ENCODE measurements at regions not wholly inside any gene's neighbourhood (a gene's known extent, or its start where the extent isn't known, plus 50 kb on each side); places are given as distances from the start of the nearest gene placed in this dataset.

DNA sequence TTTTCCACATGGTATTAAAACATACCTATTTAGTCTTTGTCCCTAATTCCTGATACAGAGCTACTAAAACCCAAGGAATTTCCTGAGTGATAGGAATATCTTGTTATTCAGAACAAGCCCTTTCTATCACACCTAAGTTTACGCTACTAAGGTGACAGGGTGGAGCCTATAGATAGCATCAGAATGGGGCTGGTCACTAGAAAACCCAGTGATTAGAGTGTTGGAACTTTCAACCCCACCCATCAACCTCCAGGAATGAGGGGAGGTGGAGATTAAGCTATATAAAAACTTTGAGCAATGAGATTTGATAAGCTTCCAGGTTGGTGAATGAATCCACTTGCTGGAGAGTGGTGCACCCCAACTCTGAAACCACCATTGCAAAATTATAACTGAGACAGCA lies 62.1 kb upstream of the RNU6-1 start (continued):
- TF ChIP-seq, protein P1, sequence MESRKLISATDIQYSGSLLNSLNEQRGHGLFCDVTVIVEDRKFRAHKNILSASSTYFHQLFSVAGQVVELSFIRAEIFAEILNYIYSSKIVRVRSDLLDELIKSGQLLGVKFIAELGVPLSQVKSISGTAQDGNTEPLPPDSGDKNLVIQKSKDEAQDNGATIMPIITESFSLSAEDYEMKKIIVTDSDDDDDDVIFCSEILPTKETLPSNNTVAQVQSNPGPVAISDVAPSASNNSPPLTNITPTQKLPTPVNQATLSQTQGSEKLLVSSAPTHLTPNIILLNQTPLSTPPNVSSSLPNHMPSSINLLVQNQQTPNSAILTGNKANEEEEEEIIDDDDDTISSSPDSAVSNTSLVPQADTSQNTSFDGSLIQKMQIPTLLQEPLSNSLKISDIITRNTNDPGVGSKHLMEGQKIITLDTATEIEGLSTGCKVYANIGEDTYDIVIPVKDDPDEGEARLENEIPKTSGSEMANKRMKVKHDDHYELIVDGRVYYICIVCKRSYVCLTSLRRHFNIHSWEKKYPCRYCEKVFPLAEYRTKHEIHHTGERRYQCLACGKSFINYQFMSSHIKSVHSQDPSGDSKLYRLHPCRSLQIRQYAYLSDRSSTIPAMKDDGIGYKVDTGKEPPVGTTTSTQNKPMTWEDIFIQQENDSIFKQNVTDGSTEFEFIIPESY (IDR thresholded peaks at IDR 0.05; ENCODE audit: extremely low read depth, insufficient replicate concordance, low read length): no peak
- TF ChIP-seq YY1 (IDR thresholded peaks at IDR 0.05; ENCODE audit: extremely low read depth, insufficient replicate concordance, low read depth, low read length): no peak
- TF ChIP-seq CEBPB (IDR thresholded peaks at IDR 0.05; ENCODE audit: low read depth): no peak

DNA sequence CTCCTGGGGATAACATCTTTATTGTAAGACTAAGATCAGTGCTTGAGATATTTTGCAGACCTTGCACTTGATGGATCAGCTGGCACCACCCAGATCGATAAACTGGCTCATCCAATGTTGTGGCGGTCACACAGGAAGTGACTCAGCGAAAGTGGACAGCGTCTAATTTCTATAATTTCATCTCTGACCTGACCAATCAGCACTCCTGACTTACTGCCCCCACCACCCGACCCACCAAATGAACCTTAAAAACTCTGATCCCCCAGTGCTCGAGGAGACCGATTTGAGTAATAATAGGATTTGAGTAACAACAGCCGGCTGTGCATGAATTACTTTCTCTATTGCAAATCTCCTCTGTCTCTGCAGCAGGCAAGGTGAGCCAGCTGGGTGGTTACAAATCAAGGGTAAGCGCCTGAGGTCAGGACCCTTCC lies 62.7 kb upstream of the RNU6-1 start:
- intact Hi-C loops (cut with micrococcal nuclease): no loop called here
- Histone ChIP-seq H3K9me2 (ENCODE audit: insufficient read depth) (no peaks in the 10 kb centered on the region), H3K27ac (ENCODE audit: low read depth, low read length) (no peak overlapping the region), H3K36me3 (ENCODE audit: control insufficient read depth in 1 of 2, insufficient read depth in 2 of 2, low read length in 2 of 2) (no peaks in the 10 kb centered on the region), H4K20me1 (ENCODE audit: insufficient read depth) (no peaks in the 10 kb centered on the region), H3K4me1 (ENCODE audit: control insufficient read depth in 1 of 2, insufficient read depth in 2 of 2, low read length in 2 of 2) (no peaks in the 10 kb centered on the region), H3K79me2 (ENCODE audit: insufficient read depth, low read length) (no peaks in the 10 kb centered on the region), H2AFZ (ENCODE audit: low read depth, low read length, poor library complexity, severe bottlenecking) (no peak overlapping the region), H3K9ac (ENCODE audit: low read length) (no peak overlapping the region), H3K9me3 (ENCODE audit: control insufficient read depth in 1 of 2, insufficient read depth in 1 of 2, low read depth in 1 of 2, low read length in 2 of 2) (no peaks in the 10 kb centered on the region), H3K27me3 (ENCODE audit: insufficient read depth, low read length) (no peaks in the 10 kb centered on the region), H3K4me3 (replicated peaks in 1 of 2; ENCODE audit: low read depth in 1 of 2, low read length in 2 of 2) (no peak overlapping the region), H3K4me2 (ENCODE audit: low read length) (no peak overlapping the region)
- RAD21 ChIA-PET (ENCODE audit: low non-redundant PET in 1 of 2, low total read pairs in 2 of 2, uncharacterized antibody in 2 of 2, unreplicated experiment in 2 of 2): no interaction called here
- DNase-seq (ENCODE audit: low read depth, low spot score) (no peak), ATAC-seq (no peak)
- BruUV-seq (replicated peaks): no TSS peak
- TF ChIP-seq ELF1 (IDR thresholded peaks at IDR 0.05; ENCODE audit: borderline replicate concordance, low read depth) (no peak), CEBPB (IDR thresholded peaks at IDR 0.05; ENCODE audit: low read depth) (no peak), EGR1 (IDR thresholded peaks at IDR 0.05; ENCODE audit: low read depth) (no peak), SP1 (IDR thresholded peaks at IDR 0.05; ENCODE audit: low read depth) (no peak), POLR2A (IDR thresholded peaks at IDR 0.05; ENCODE audit: borderline replicate concordance, extremely low read depth, insufficient read depth, insufficient read length) (no peak), POLR2AphosphoS5 (IDR thresholded peaks at IDR 0.05; ENCODE audit: low read depth, low read length) (no peak), TCF7L2 (IDR thresholded peaks at IDR 0.05; ENCODE audit: borderline replicate concordance, extremely low read depth, insufficient read depth, insufficient read length) (no peak), ZNF274 (IDR thresholded peaks at IDR 0.05; ENCODE audit: low read depth, low read length) (no peak), FOSL1 (IDR thresholded peaks at IDR 0.05; ENCODE audit: low read depth) (no peak), CBX3 (IDR thresholded peaks at IDR 0.05; ENCODE audit: low read depth) (no peak), SRF (IDR thresholded peaks at IDR 0.05; ENCODE audit: low read depth) (no peak), EZH2phosphoT487 (IDR thresholded peaks at IDR 0.05; ENCODE audit: borderline replicate concordance) (no peak)
- TF ChIP-seq, protein P2, sequence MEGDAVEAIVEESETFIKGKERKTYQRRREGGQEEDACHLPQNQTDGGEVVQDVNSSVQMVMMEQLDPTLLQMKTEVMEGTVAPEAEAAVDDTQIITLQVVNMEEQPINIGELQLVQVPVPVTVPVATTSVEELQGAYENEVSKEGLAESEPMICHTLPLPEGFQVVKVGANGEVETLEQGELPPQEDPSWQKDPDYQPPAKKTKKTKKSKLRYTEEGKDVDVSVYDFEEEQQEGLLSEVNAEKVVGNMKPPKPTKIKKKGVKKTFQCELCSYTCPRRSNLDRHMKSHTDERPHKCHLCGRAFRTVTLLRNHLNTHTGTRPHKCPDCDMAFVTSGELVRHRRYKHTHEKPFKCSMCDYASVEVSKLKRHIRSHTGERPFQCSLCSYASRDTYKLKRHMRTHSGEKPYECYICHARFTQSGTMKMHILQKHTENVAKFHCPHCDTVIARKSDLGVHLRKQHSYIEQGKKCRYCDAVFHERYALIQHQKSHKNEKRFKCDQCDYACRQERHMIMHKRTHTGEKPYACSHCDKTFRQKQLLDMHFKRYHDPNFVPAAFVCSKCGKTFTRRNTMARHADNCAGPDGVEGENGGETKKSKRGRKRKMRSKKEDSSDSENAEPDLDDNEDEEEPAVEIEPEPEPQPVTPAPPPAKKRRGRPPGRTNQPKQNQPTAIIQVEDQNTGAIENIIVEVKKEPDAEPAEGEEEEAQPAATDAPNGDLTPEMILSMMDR (IDR thresholded peaks at IDR 0.05 in 2 of 3, conservative IDR thresholded peaks at IDR 0.05 in 1 of 3; ENCODE audit: borderline replicate concordance in 1 of 3, insufficient read depth in 1 of 3, low read depth in 2 of 3, low read length in 2 of 3): no peak
- TF ChIP-seq, protein P1 (IDR thresholded peaks at IDR 0.05; ENCODE audit: extremely low read depth, insufficient replicate concordance, low read length): no peak
- TF ChIP-seq, protein P3, sequence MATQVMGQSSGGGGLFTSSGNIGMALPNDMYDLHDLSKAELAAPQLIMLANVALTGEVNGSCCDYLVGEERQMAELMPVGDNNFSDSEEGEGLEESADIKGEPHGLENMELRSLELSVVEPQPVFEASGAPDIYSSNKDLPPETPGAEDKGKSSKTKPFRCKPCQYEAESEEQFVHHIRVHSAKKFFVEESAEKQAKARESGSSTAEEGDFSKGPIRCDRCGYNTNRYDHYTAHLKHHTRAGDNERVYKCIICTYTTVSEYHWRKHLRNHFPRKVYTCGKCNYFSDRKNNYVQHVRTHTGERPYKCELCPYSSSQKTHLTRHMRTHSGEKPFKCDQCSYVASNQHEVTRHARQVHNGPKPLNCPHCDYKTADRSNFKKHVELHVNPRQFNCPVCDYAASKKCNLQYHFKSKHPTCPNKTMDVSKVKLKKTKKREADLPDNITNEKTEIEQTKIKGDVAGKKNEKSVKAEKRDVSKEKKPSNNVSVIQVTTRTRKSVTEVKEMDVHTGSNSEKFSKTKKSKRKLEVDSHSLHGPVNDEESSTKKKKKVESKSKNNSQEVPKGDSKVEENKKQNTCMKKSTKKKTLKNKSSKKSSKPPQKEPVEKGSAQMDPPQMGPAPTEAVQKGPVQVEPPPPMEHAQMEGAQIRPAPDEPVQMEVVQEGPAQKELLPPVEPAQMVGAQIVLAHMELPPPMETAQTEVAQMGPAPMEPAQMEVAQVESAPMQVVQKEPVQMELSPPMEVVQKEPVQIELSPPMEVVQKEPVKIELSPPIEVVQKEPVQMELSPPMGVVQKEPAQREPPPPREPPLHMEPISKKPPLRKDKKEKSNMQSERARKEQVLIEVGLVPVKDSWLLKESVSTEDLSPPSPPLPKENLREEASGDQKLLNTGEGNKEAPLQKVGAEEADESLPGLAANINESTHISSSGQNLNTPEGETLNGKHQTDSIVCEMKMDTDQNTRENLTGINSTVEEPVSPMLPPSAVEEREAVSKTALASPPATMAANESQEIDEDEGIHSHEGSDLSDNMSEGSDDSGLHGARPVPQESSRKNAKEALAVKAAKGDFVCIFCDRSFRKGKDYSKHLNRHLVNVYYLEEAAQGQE (IDR thresholded peaks at IDR 0.05; ENCODE audit: low read depth): no peak
- CTCF ChIA-PET: no interaction called here
- POLR2A ChIA-PET: no interaction called here

Data from HCT116 (cell line).